Endothelial cell of umbilical vein (primary cell): ENCODE measurements at regions not wholly inside any gene's neighbourhood (a gene's known extent, or its start where the extent isn't known, plus 50 kb on each side); places are given as distances from the start of the nearest gene placed in this dataset.

ENCODE experiments used
- BruUV-seq: library from RNA; stranded (reverse); fragments of 400-500 nt; replicated peaks from 2 replicates; lab custom pipeline; 2021; lab: Mats Ljungman, UMichigan
- CTCF ChIA-PET: fragments of 300-600, 350-600 bp; sonication (Branson Sonifier 250); formaldehyde crosslinking; loops from one replicate; lab custom pipeline; 2021; ENCODE audit warnings: antibody characterized with exemption, inconsistent platforms; lab: Charles Lee
- POLR2A ChIA-PET: fragments of 300-600, 350-600 bp; sonication (Branson Sonifier 250); formaldehyde crosslinking; loops from one replicate; lab custom pipeline; 2021; ENCODE audit warnings: antibody characterized with exemption, inconsistent platforms; lab: Charles Lee
- DNase-seq: peaks from one replicate; pipeline ENCODE4 v3.0.0-alpha.2; 2011; ENCODE audit warnings: low read depth, low spot score
- FAIRE-seq: peaks from 2 replicates; lab custom pipeline; 2011; peaks lifted over from hg19 to GRCh38; lab: Jason Lieb, UNC
- H2AFZ ChIP-seq: 2 replicates; pipeline ENCODE4 v1.6.0; 2012; ENCODE audit warnings: low read depth, low read length, control low read depth, inconsistent platforms
- H3K27ac ChIP-seq: 2 replicates; pipeline ENCODE4 v1.5.1; 2011; ENCODE audit warnings: low read depth, mild to moderate bottlenecking, control low read depth, low read length, moderate library complexity; ENCODE audit not compliant: insufficient read depth
- H3K27me3 ChIP-seq, 2 experiments: 2 replicates each; pipeline versions ENCODE4 v1.6.0 to v1.6.1; 2011; ENCODE audit warnings: low read length in 2 of 2, mixed read lengths in 1 of 2; ENCODE audit not compliant: control insufficient read depth in 2 of 2, insufficient read depth in 2 of 2
- H3K36me3 ChIP-seq, 2 experiments: 2 replicates in 1 of 2; 3 replicates in 1 of 2; pipeline ENCODE4 v1.5.1; 2011; ENCODE audit warnings: low read length in 2 of 2, mild to moderate bottlenecking in 1 of 2, moderate library complexity in 1 of 2; ENCODE audit not compliant: control insufficient read depth in 2 of 2, insufficient read depth in 2 of 2; ENCODE audit errors: extremely low read depth in 1 of 2
- H3K4me1 ChIP-seq: 3 replicates; pipeline ENCODE4 v1.5.1; 2011; ENCODE audit warnings: mild to moderate bottlenecking, low read length; ENCODE audit not compliant: control insufficient read depth, insufficient read depth; ENCODE audit errors: extremely low read depth
- H3K4me2 ChIP-seq: 2 replicates; pipeline ENCODE4 v1.6.1; 2011; ENCODE audit warnings: low read length, control low read depth, mixed read lengths; ENCODE audit not compliant: insufficient read depth
- H3K4me3 ChIP-seq, 3 experiments: fragments of 200-600 bp in 1 of 3; sonication (generic), shearing (Covaris generic) in 1 of 3; replicated peaks in 1 of 3; 2 replicates each; pipeline ENCODE4 v1.5.1; 2011 to 2016; ENCODE audit warnings: control low read depth in 3 of 3, low read length in 3 of 3, mild to moderate bottlenecking in 2 of 3, inconsistent platforms in 1 of 3, low read depth in 1 of 3, moderate library complexity in 1 of 3; ENCODE audit not compliant: insufficient read depth in 1 of 3
- H3K79me2 ChIP-seq: 2 replicates; pipeline ENCODE4 v1.6.0; 2012; ENCODE audit warnings: low read length, inconsistent platforms; ENCODE audit not compliant: control insufficient read depth, insufficient read depth
- H3K9ac ChIP-seq: replicated peaks from 2 replicates; pipeline ENCODE3; 2011; ENCODE audit warnings: low read length, control low read depth; ENCODE audit not compliant: insufficient read depth; ENCODE audit errors: extremely low read depth
- H3K9me1 ChIP-seq: replicated peaks from 3 replicates; pipeline ENCODE4 v1.6.0; 2011; ENCODE audit warnings: mild to moderate bottlenecking, low read length; ENCODE audit not compliant: control insufficient read depth, insufficient read depth; ENCODE audit errors: extremely low read depth
- H3K9me3 ChIP-seq: replicated peaks from 2 replicates; pipeline ENCODE4 v1.5.1; 2012; ENCODE audit warnings: low read length, inconsistent platforms; ENCODE audit not compliant: control insufficient read depth, insufficient read depth
- H4K20me1 ChIP-seq: replicated peaks from 2 replicates; pipeline ENCODE3; 2011; ENCODE audit warnings: mild to moderate bottlenecking, low read length; ENCODE audit not compliant: control insufficient read depth, insufficient read depth; ENCODE audit errors: extremely low read depth
- CTCF ChIP-seq, 2 donors: IDR thresholded peaks; 1 replicate in 1 of 2; 2 replicates in 1 of 2; pipeline ENCODE4 v1.5.1; 2011; ENCODE audit warnings: low read length in 2 of 2, mild to moderate bottlenecking in 2 of 2, moderate library complexity in 2 of 2, control low read depth in 1 of 2, inconsistent platforms in 1 of 2, low read depth in 1 of 2; ENCODE audit not compliant: insufficient read depth in 1 of 2; ENCODE audit errors: extremely low read depth in 1 of 2
- EZH2 ChIP-seq: IDR thresholded peaks from 2 replicates; pipeline ENCODE4 v1.6.1; 2012; ENCODE audit warnings: borderline replicate concordance, low read depth, mild to moderate bottlenecking, moderate library complexity, low read length, inconsistent platforms; ENCODE audit not compliant: severe bottlenecking
- FOS ChIP-seq: IDR thresholded peaks from 2 replicates; pipeline ENCODE4 v1.6.1; 2011; ENCODE audit warnings: mild to moderate bottlenecking, low read length, moderate library complexity, borderline replicate concordance; ENCODE audit not compliant: insufficient read depth
- GATA2 ChIP-seq: IDR thresholded peaks from 2 replicates; pipeline ENCODE4 v1.7.0; 2011; ENCODE audit warnings: low read depth, mild to moderate bottlenecking, moderate library complexity, mixed read lengths, low read length; ENCODE audit not compliant: insufficient read length, insufficient read depth
- MAX ChIP-seq: IDR thresholded peaks from 2 replicates; pipeline ENCODE4 v1.6.1; 2011; ENCODE audit not compliant: insufficient read depth, insufficient read length
- MYC ChIP-seq: IDR thresholded peaks from one replicate; pipeline ENCODE4 v1.6.1; 2011; ENCODE audit warnings: mild to moderate bottlenecking, low read depth, low read length
- POLR2A ChIP-seq: IDR thresholded peaks from 2 replicates; pipeline ENCODE4 v1.6.1; 2012; ENCODE audit warnings: low read depth, mild to moderate bottlenecking, control low read depth, low read length
- dilution Hi-C: fragments of 300-500 bp; cut with MboI; formaldehyde crosslinking; loops from one replicate; pipeline ENCODE4 v1.15.0; 2019; ENCODE audit warnings: low sequenced_read_pairs; ENCODE audit not compliant: extremely low pct_ligation_motif_present
- intact Hi-C: fragments of 100-400 bp; cut with micrococcal nuclease; formaldehyde crosslinking; loops from one replicate; pipeline ENCODE4 v1.10.0; 2022

- no peak overlapping the region for H3K4me2 ChIP-seq
- no peak for FAIRE-seq
- BruUV-seq, result no TSS peak
These were observed 92.2 kb upstream of the ATF7IP start for GRCh38 chr12:14272956-14273912.

GRCh38 chr12:14273913-14274311 lies 91.6 kb upstream of the ATF7IP start:
- FAIRE-seq (no peak), DNase-seq (no peak)
- no peaks in the 10 kb centered on the region for H3K9me1 ChIP-seq
- H4K20me1 ChIP-seq, result no peaks in the 10 kb centered on the region
- no TSS peak for BruUV-seq
- H3K4me2 ChIP-seq, result no peak overlapping the region
- ChIA-PET CTCF (interaction anchor here (1.3 to 1.6 kb wide), 4 partner anchors 10 to 16 kb away, joined by 3 to 5 read pairs (median 4); no protein-coding TSS in a partner anchor), POLR2A (no interaction called here)
- no peaks in the 10 kb centered on the region for H3K4me1 ChIP-seq
- dilution Hi-C loops (no loop called here), intact Hi-C loops (no loop called here)
- H3K4me3 ChIP-seq, result no peak overlapping the region
- no peaks in the 10 kb centered on the region for H3K27me3 ChIP-seq
- TF ChIP-seq MYC, result no peak
- no peak for TF ChIP-seq CTCF (IDR thresholded peaks at IDR 0.05; ENCODE audit: extremely low read depth in 1 of 2, insufficient read depth in 1 of 2, low read depth in 1 of 2, low read length in 2 of 2)
- TF ChIP-seq FOS, result no peak
- TF ChIP-seq POLR2A, result no peak
- no peak for TF ChIP-seq GATA2
- TF ChIP-seq EZH2, result no peak
- no peak overlapping the region for H3K9ac ChIP-seq
- H3K27ac ChIP-seq, result no peak overlapping the region
- H3K79me2 ChIP-seq, result no peaks in the 10 kb centered on the region
- H3K9me3 ChIP-seq, result no peaks in the 10 kb centered on the region
- H3K36me3 ChIP-seq, result no peaks in the 10 kb centered on the region
- no peak overlapping the region for H2AFZ ChIP-seq

More at GRCh38 chr12:14272956-14273912, 92.2 kb upstream of the ATF7IP start:
- Histone ChIP-seq H4K20me1 (no peaks in the 10 kb centered on the region), H3K9me1 (no peaks in the 10 kb centered on the region), H3K27ac (no peak overlapping the region), H3K9me3 (no peaks in the 10 kb centered on the region), H3K4me1 (no peaks in the 10 kb centered on the region), H3K4me3 (no peak overlapping the region), H3K27me3 (no peaks in the 10 kb centered on the region), H3K9ac (no peak overlapping the region), H3K79me2 (no peaks in the 10 kb centered on the region), H2AFZ (no peak overlapping the region), H3K36me3 (no peaks in the 10 kb centered on the region)
- TF ChIP-seq MAX, result no peak
- dilution Hi-C loops (no loop called here), intact Hi-C loops (no loop called here)
- DNase-seq, result no peak
- ChIA-PET CTCF (interaction anchor here (1.0 to 1.6 kb wide), 5 partner anchors 11 to 106 kb away, joined by 3 to 5 read pairs (median 4); no protein-coding TSS in a partner anchor), POLR2A (no interaction called here)
